OCI-LY7 (cell line): ENCODE measurements at regions not wholly inside any gene's neighbourhood (a gene's known extent, or its start where the extent isn't known, plus 50 kb on each side); places are given as distances from the start of the nearest gene placed in this dataset.

Source experiments
- EZH2phosphoT487 ChIP-seq: fragments of 200-600 bp; sonication (generic); IDR thresholded peaks from 2 replicates; pipeline ENCODE4 v1.6.1; 2018; ENCODE audit warnings: low read depth, borderline replicate concordance, mild to moderate bottlenecking, mixed run types, antibody characterized with exemption, low read length, moderate library complexity, mixed read lengths
- TF ChIP-seq, protein P1 (sequence below): fragments of 200-600 bp; sonication (generic); conservative IDR thresholded peaks from 2 replicates; pipeline ENCODE4 v1.5.1; 2014; ENCODE audit warnings: mild to moderate bottlenecking, antibody characterized with exemption, low read length, moderate library complexity, mixed read lengths

DNA sequence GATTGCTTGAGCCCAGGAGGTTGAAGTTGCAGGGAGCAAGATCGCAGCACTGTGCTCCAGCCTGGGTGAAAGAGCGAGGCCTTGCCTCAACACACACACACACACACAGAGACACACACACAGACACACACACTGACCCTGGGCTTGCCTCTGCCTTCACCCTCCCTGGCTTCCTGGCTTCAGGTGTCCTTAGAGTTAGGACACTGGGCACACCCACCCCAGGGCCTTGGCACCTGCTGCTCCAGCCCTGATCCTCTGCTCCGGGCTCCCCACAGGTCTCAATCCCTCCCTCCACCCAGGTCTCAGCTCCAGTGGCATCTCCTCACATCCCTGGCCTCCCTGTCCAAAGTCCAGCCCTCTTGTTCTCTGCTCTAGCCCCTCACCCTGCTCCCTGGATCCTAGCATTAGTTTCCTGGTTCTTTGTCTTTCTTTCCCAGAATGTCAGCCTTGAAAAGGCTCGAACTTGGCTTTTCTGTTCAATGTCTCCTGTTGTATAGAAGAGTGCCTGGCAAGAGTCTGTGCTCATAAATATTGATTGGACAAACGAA lies 212.9 kb downstream of the C9orf50 start:
- TF ChIP-seq, protein P1, sequence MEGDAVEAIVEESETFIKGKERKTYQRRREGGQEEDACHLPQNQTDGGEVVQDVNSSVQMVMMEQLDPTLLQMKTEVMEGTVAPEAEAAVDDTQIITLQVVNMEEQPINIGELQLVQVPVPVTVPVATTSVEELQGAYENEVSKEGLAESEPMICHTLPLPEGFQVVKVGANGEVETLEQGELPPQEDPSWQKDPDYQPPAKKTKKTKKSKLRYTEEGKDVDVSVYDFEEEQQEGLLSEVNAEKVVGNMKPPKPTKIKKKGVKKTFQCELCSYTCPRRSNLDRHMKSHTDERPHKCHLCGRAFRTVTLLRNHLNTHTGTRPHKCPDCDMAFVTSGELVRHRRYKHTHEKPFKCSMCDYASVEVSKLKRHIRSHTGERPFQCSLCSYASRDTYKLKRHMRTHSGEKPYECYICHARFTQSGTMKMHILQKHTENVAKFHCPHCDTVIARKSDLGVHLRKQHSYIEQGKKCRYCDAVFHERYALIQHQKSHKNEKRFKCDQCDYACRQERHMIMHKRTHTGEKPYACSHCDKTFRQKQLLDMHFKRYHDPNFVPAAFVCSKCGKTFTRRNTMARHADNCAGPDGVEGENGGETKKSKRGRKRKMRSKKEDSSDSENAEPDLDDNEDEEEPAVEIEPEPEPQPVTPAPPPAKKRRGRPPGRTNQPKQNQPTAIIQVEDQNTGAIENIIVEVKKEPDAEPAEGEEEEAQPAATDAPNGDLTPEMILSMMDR = no peak
- no peak for TF ChIP-seq EZH2phosphoT487
